DND-41 (cell line): ENCODE measurements at regions not wholly inside any gene's neighbourhood (a gene's known extent, or its start where the extent isn't known, plus 50 kb on each side); places are given as distances from the start of the nearest gene placed in this dataset.

Source experiments
- EZH2 ChIP-seq: IDR thresholded peaks from 3 replicates; pipeline ENCODE4 v1.6.1; 2012; ENCODE audit warnings: borderline replicate concordance, low read depth, mild to moderate bottlenecking, moderate library complexity, low read length, inconsistent platforms; ENCODE audit not compliant: severe bottlenecking
- TF ChIP-seq, protein P1 (sequence below): IDR thresholded peaks from 2 replicates; pipeline ENCODE4 v1.5.1; 2012; ENCODE audit warnings: borderline replicate concordance, low read length, moderate library complexity, mild to moderate bottlenecking; ENCODE audit not compliant: poor library complexity, severe bottlenecking; ENCODE audit errors: extremely low read depth

DNA sequence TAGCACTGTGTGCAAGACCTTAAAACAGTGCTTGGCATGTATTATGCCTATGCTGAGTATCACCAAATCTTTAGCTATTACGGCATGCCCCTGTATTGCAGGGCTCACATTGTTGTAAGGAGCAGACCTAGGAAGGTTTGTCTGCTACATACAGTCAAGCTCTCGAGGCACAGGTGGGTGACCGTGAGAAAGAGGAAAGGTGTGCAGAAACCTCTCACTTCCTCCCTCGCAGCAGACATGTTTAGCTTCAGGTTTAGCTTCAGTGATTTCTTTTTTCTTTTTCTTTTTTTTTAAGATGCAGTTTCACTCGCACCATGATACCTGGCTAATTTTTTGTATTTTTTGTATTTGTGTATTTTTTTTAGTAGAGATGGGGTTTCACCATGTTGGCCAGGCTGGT is 275.8 kb upstream of the RIOK2 start:
- TF ChIP-seq EZH2: no peak
- TF ChIP-seq, protein P1, sequence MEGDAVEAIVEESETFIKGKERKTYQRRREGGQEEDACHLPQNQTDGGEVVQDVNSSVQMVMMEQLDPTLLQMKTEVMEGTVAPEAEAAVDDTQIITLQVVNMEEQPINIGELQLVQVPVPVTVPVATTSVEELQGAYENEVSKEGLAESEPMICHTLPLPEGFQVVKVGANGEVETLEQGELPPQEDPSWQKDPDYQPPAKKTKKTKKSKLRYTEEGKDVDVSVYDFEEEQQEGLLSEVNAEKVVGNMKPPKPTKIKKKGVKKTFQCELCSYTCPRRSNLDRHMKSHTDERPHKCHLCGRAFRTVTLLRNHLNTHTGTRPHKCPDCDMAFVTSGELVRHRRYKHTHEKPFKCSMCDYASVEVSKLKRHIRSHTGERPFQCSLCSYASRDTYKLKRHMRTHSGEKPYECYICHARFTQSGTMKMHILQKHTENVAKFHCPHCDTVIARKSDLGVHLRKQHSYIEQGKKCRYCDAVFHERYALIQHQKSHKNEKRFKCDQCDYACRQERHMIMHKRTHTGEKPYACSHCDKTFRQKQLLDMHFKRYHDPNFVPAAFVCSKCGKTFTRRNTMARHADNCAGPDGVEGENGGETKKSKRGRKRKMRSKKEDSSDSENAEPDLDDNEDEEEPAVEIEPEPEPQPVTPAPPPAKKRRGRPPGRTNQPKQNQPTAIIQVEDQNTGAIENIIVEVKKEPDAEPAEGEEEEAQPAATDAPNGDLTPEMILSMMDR: no peak
